ENCODE measurements at regions not wholly inside any gene's neighbourhood (a gene's known extent, or its start where the extent isn't known, plus 50 kb on each side); places are given as distances from the start of the nearest gene placed in this dataset.

- H3K9me3 Mint-ChIP-seq = no peaks in the 10 kb centered on the region
- no peaks in the 10 kb centered on the region for H3K4me1 Mint-ChIP-seq
- H3K27me3 Mint-ChIP-seq (ENCODE audit: low read depth in 2 of 2) = no peaks in the 10 kb centered on the region
- no peaks in the 10 kb centered on the region for H3K36me3 ChIP-seq (ENCODE audit: control insufficient read depth, insufficient read depth, low read length)
- no peaks in the 10 kb centered on the region for H3K9me3 ChIP-seq (ENCODE audit: control insufficient read depth, insufficient read depth, low read length)
- H3K27me3 ChIP-seq (ENCODE audit: control insufficient read depth, insufficient read depth, low read length) = no peaks in the 10 kb centered on the region
- H3K4me3 ChIP-seq (ENCODE audit: low read length) = no peak overlapping the region
- DNase-seq (no peak), ATAC-seq (no peak)
- no peak overlapping the region for H3K4me3 Mint-ChIP-seq
- no peak for TF ChIP-seq CTCF (IDR thresholded peaks at IDR 0.05)
- H3K4me1 ChIP-seq (ENCODE audit: control insufficient read depth, insufficient read depth, low read length) = no peaks in the 10 kb centered on the region
- H3K27ac ChIP-seq (ENCODE audit: low read length) = no peak overlapping the region
- no peaks in the 10 kb centered on the region for H3K36me3 Mint-ChIP-seq
- intact Hi-C loops (cut with micrococcal nuclease) = no loop called here
- H3K27ac Mint-ChIP-seq = no peak overlapping the region
Measured at GRCh38 chr14:86543521-86543920, 1013.6 kb downstream of the FLRT2 start.

GRCh38 chr14:86541972-86542371 is 1012.0 kb downstream of the FLRT2 start:
- Histone ChIP-seq H3K4me3 (ENCODE audit: low read length) (no peak overlapping the region), H3K36me3 (ENCODE audit: control insufficient read depth, insufficient read depth, low read length) (no peaks in the 10 kb centered on the region), H3K27ac (ENCODE audit: low read length) (no peak overlapping the region), H3K4me1 (ENCODE audit: control insufficient read depth, insufficient read depth, low read length) (no peaks in the 10 kb centered on the region), H3K9me3 (ENCODE audit: control insufficient read depth, insufficient read depth, low read length) (no peaks in the 10 kb centered on the region), H3K27me3 (ENCODE audit: control insufficient read depth, insufficient read depth, low read length) (no peaks in the 10 kb centered on the region)
- intact Hi-C loops (cut with micrococcal nuclease) = no loop called here
- DNase-seq = no peak
- Mint-ChIP-seq H3K27me3 (ENCODE audit: low read depth in 2 of 2) (no peaks in the 10 kb centered on the region), H3K36me3 (no peaks in the 10 kb centered on the region), H3K27ac (no peak overlapping the region), H3K9me3 (no peaks in the 10 kb centered on the region), H3K4me3 (no peak overlapping the region), H3K4me1 (no peaks in the 10 kb centered on the region)
- 83% methylated on average over 4 of the region's 4 CpGs for WGBS (ENCODE audit: insufficient coverage)
- TF ChIP-seq CTCF (IDR thresholded peaks at IDR 0.05) = no peak
- no peak for ATAC-seq

GRCh38 chr14:86540636-86541247 is 1010.8 kb downstream of the FLRT2 start:
- no peaks in the 10 kb centered on the region for H3K9me3 Mint-ChIP-seq
- DNase-seq = no peak
- no peaks in the 10 kb centered on the region for H3K4me1 ChIP-seq (ENCODE audit: control insufficient read depth, insufficient read depth, low read length)
- H3K27ac Mint-ChIP-seq = no peak overlapping the region
- 81% methylated on average over 6 of the region's 6 CpGs for WGBS (ENCODE audit: insufficient coverage)
- intact Hi-C loops (cut with micrococcal nuclease) = no loop called here
- no peaks in the 10 kb centered on the region for H3K4me1 Mint-ChIP-seq
- H3K4me3 ChIP-seq (ENCODE audit: low read length) = no peak overlapping the region
- H3K27ac ChIP-seq (ENCODE audit: low read length) = no peak overlapping the region
- H3K36me3 ChIP-seq (ENCODE audit: control insufficient read depth, insufficient read depth, low read length) = no peaks in the 10 kb centered on the region
- H3K36me3 Mint-ChIP-seq = no peaks in the 10 kb centered on the region
- no peaks in the 10 kb centered on the region for H3K27me3 ChIP-seq (ENCODE audit: control insufficient read depth, insufficient read depth, low read length)
- no peak overlapping the region for H3K4me3 Mint-ChIP-seq
- H3K27me3 Mint-ChIP-seq (ENCODE audit: low read depth in 2 of 2) = no peaks in the 10 kb centered on the region
- no peak for ATAC-seq
- H3K9me3 ChIP-seq (ENCODE audit: control insufficient read depth, insufficient read depth, low read length) = no peaks in the 10 kb centered on the region
- TF ChIP-seq CTCF (IDR thresholded peaks at IDR 0.05) = no peak

GRCh38 chr14:86539361-86540070 is 1009.6 kb downstream of the FLRT2 start:
- H3K4me1 ChIP-seq (ENCODE audit: control insufficient read depth, insufficient read depth, low read length) = no peaks in the 10 kb centered on the region
- no peaks in the 10 kb centered on the region for H3K27me3 Mint-ChIP-seq (ENCODE audit: low read depth in 2 of 2)
- intact Hi-C loops (cut with micrococcal nuclease) = no loop called here
- no peak overlapping the region for H3K27ac ChIP-seq (ENCODE audit: low read length)
- no peak overlapping the region for H3K27ac Mint-ChIP-seq
- no peak for ATAC-seq
- WGBS (ENCODE audit: insufficient coverage) = 86% methylated on average over 2 of the region's 2 CpGs
- H3K36me3 ChIP-seq (ENCODE audit: control insufficient read depth, insufficient read depth, low read length) = no peaks in the 10 kb centered on the region
- no peak for TF ChIP-seq CTCF (IDR thresholded peaks at IDR 0.05)
- H3K4me3 ChIP-seq (ENCODE audit: low read length) = no peak overlapping the region
- H3K4me3 Mint-ChIP-seq = no peak overlapping the region
- H3K36me3 Mint-ChIP-seq = no peaks in the 10 kb centered on the region
- H3K27me3 ChIP-seq (ENCODE audit: control insufficient read depth, insufficient read depth, low read length) = no peaks in the 10 kb centered on the region
- peaks cover 0 to under 1% of the 10 kb centered on the region in 2 donors for H3K4me1 Mint-ChIP-seq
- DNase-seq = no peak
- H3K9me3 ChIP-seq (ENCODE audit: control insufficient read depth, insufficient read depth, low read length) = no peaks in the 10 kb centered on the region
- no peaks in the 10 kb centered on the region for H3K9me3 Mint-ChIP-seq
